Kidney (tissue), 13 donors: ENCODE measurements at regions not wholly inside any gene's neighbourhood (a gene's known extent, or its start where the extent isn't known, plus 50 kb on each side); places are given as distances from the start of the nearest gene placed in this dataset.

Experiments
- DNase-seq, 5 donors: peaks; one replicate each; pipeline ENCODE4 v3.0.0-alpha.2; 2013 to 2020
- FAIRE-seq: peaks from 2 replicates; lab custom pipeline; 2012; peaks lifted over from hg19 to GRCh38; lab: Jason Lieb, UNC
- H3K27ac ChIP-seq, 2 donors: one replicate each; pipeline ENCODE4 v1.7.0; 2013; ENCODE audit warnings: low read depth in 2 of 2, low read length in 2 of 2, inconsistent platforms in 1 of 2
- H3K27me3 ChIP-seq: one replicate; pipeline ENCODE4 v1.7.1; 2013; ENCODE audit warnings: low read length, inconsistent platforms; ENCODE audit not compliant: control insufficient read depth, insufficient read depth
- H3K36me3 ChIP-seq, 3 donors: one replicate each; pipeline versions ENCODE4 v1.7.0 to v1.7.1; 2013; ENCODE audit warnings: low read length in 3 of 3, control low read depth in 1 of 3, inconsistent platforms in 1 of 3; ENCODE audit not compliant: insufficient read depth in 3 of 3, control insufficient read depth in 2 of 3
- H3K4me1 ChIP-seq, 3 donors: one replicate each; pipeline versions ENCODE4 v1.7.0 to v1.7.1; 2013; ENCODE audit warnings: low read length in 3 of 3, inconsistent platforms in 1 of 3, low read depth in 1 of 3; ENCODE audit not compliant: control insufficient read depth in 2 of 3, insufficient read depth in 2 of 3
- H3K4me3 ChIP-seq, 3 donors: one replicate each; pipeline versions ENCODE4 v1.7.0 to v1.8.1; 2013; ENCODE audit warnings: low read length in 3 of 3, control low read depth in 1 of 3, inconsistent platforms in 1 of 3
- H3K9ac ChIP-seq, 3 donors: one replicate each; pipeline versions ENCODE4 v1.7.0 to v1.7.1; 2013; ENCODE audit warnings: low read length in 3 of 3, control low read depth in 1 of 3, inconsistent platforms in 1 of 3
- H3K9me3 ChIP-seq, 3 donors: one replicate each; pipeline versions ENCODE4 v1.7.0 to v1.7.1; 2013; ENCODE audit warnings: low read length in 3 of 3, control low read depth in 1 of 3, inconsistent platforms in 1 of 3; ENCODE audit not compliant: control insufficient read depth in 2 of 3, insufficient read depth in 1 of 3
- intact Hi-C: fragments of 100-400 bp; cut with DNase I; formaldehyde crosslinking; loops from one replicate; pipeline ENCODE4 v1.11.1; 2022
- TF ChIP-seq, protein P1 (sequence below): IDR thresholded peaks from 3 replicates; pipeline ENCODE4 v1.5.1; 2012; ENCODE audit warnings: mild to moderate bottlenecking, moderate library complexity, borderline replicate concordance; ENCODE audit not compliant: insufficient read depth; ENCODE audit errors: extremely low read depth
- donor health status: control.
- donor health status: control.
- donor health status: control.
- donor health status: control.
- donor health status: control.
- donor health status: DM: yes; HTN: yes; CAD: no.
- donor health status: Normal renal cell carcinoma (clear cell type).

GRCh38 chr2:48250474-48250844 lies 64.0 kb upstream of the FOXN2 start:
- H3K9me3 ChIP-seq: no peaks in the 10 kb centered on the region
- H3K4me1 ChIP-seq: peaks cover 0 to 10% (median 2%) of the 10 kb centered on the region in 3 donors
- intact Hi-C loops: no loop called here
- TF ChIP-seq, protein P1, sequence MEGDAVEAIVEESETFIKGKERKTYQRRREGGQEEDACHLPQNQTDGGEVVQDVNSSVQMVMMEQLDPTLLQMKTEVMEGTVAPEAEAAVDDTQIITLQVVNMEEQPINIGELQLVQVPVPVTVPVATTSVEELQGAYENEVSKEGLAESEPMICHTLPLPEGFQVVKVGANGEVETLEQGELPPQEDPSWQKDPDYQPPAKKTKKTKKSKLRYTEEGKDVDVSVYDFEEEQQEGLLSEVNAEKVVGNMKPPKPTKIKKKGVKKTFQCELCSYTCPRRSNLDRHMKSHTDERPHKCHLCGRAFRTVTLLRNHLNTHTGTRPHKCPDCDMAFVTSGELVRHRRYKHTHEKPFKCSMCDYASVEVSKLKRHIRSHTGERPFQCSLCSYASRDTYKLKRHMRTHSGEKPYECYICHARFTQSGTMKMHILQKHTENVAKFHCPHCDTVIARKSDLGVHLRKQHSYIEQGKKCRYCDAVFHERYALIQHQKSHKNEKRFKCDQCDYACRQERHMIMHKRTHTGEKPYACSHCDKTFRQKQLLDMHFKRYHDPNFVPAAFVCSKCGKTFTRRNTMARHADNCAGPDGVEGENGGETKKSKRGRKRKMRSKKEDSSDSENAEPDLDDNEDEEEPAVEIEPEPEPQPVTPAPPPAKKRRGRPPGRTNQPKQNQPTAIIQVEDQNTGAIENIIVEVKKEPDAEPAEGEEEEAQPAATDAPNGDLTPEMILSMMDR: no peak
- no peaks in the 10 kb centered on the region for H3K27me3 ChIP-seq
- no peaks in the 10 kb centered on the region for H3K36me3 ChIP-seq
- no peak overlapping the region for H3K27ac ChIP-seq
- FAIRE-seq (no peak), DNase-seq (no peak)
- H3K4me3 ChIP-seq: no peak overlapping the region
- no peak overlapping the region for H3K9ac ChIP-seq

DNA sequence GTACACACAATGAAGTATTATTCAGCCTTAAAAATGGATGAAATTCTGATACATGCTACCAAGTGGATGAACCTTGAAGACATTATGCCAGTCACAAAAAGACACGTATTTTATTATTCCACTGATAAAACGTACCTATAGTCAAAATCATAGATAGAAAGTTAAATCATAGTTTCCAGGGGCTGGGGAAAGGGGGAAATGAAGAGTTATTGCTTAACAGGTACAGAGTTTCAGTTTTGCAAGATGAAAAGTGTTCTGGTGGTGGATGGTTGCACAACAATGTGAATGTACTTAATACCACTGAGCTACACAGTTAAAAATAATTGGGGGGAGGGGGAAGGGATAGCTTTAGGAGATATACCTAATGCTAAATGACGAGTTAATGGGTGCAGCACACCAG lies 63.5 kb upstream of the FOXN2 start:
- no peaks in the 10 kb centered on the region for H3K36me3 ChIP-seq
- FAIRE-seq: no peak
- no peak overlapping the region for H3K27ac ChIP-seq

DNA sequence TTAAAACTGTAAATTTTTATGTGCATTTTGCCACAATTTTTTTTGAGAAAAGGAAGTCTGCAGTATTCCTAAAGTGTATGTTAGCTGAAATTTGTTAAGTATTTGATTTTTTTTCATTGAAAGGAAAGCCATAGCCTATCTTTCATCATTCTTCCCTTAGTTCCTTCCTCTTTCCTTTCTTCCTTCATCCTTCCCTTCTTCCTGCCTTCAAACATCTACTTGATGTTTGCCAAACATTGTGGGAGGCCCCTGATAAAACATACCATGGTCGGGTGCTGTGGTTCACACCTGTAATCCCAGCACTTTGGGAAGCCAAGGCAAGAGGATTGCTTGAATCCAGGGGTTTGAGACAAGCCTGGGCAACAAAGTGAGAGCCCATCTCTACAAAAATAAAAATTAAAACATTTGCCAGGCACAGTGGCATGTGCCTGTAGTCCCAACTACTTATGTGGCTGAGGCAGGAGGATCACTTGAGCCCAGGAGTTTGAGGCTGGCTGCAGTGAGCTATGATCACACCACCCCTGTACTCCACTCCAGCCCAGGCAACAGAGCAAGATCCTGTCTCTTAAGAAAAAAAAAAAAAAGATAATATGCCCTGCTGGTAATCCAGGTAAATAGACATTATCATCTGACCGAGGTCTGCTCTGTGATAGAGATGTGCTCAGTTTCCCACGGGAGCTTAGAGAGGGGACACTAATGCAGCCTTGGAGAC lies 62.9 kb upstream of the FOXN2 start:
- TF ChIP-seq, protein P1: no peak
- intact Hi-C loops: no loop called here
- Histone ChIP-seq H3K27ac (no peak overlapping the region), H3K9ac (no peak overlapping the region), H3K4me3 (no peak overlapping the region), H3K4me1 (peaks cover 0 to 10% (median 2%) of the 10 kb centered on the region in 3 donors), H3K27me3 (no peaks in the 10 kb centered on the region), H3K36me3 (no peaks in the 10 kb centered on the region), H3K9me3 (no peaks in the 10 kb centered on the region)
- DNase-seq (no peak), FAIRE-seq (no peak)

More for the DNA sequence above, 63.5 kb upstream of the FOXN2 start:
- DNase-seq: no peak
- no peak overlapping the region for H3K9ac ChIP-seq
- H3K27me3 ChIP-seq: no peaks in the 10 kb centered on the region
- H3K4me3 ChIP-seq: no peak overlapping the region
- intact Hi-C loops: no loop called here
- no peaks in the 10 kb centered on the region for H3K9me3 ChIP-seq
- TF ChIP-seq, protein P1: no peak
- peaks cover 0 to 10% (median 2%) of the 10 kb centered on the region in 3 donors for H3K4me1 ChIP-seq
